ENCODE measurements at regions not wholly inside any gene's neighbourhood (a gene's known extent, or its start where the extent isn't known, plus 50 kb on each side); places are given as distances from the start of the nearest gene placed in this dataset.

GRCh38 chr2:59383473-59383872 is 1142.3 kb upstream of the FANCL start:
- no peak overlapping the region for H3K4me2 ChIP-seq (ENCODE audit: insufficient read depth, low read length)
- no peak for DNase-seq (ENCODE audit: insufficient read length, low spot score, missing footprints)
- H3K9me3 ChIP-seq (ENCODE audit: low read depth, low read length), result no peaks in the 10 kb centered on the region
- no peak overlapping the region for H3K4me3 ChIP-seq (ENCODE audit: insufficient read depth, low read length)
- no peaks in the 10 kb centered on the region for H3K79me2 ChIP-seq (ENCODE audit: insufficient read depth, low read length)
- H4K20me1 ChIP-seq (ENCODE audit: insufficient read depth, low read length), result no peaks in the 10 kb centered on the region
- H3K4me1 ChIP-seq (ENCODE audit: insufficient read depth, low read length), result no peaks in the 10 kb centered on the region
- H3K27ac ChIP-seq (ENCODE audit: low read depth, low read length), result no peak overlapping the region
- H3K27me3 ChIP-seq (ENCODE audit: insufficient read depth, low read length), result no peaks in the 10 kb centered on the region
- no peak for TF ChIP-seq CTCF (IDR thresholded peaks at IDR 0.05; ENCODE audit: extremely low read depth, low read depth, low read length)
- no peaks in the 10 kb centered on the region for H3K36me3 ChIP-seq (ENCODE audit: insufficient read depth, low read length)
- H2AFZ ChIP-seq (ENCODE audit: low read length), result no peak overlapping the region

- TF ChIP-seq CTCF (IDR thresholded peaks at IDR 0.05; ENCODE audit: extremely low read depth, low read depth, low read length), result no peak
- Histone ChIP-seq H3K4me1 (ENCODE audit: insufficient read depth, low read length) (no peaks in the 10 kb centered on the region), H3K36me3 (ENCODE audit: insufficient read depth, low read length) (no peaks in the 10 kb centered on the region), H4K20me1 (ENCODE audit: insufficient read depth, low read length) (no peaks in the 10 kb centered on the region), H2AFZ (ENCODE audit: low read length) (no peak overlapping the region), H3K4me2 (ENCODE audit: insufficient read depth, low read length) (no peak overlapping the region), H3K27me3 (ENCODE audit: insufficient read depth, low read length) (no peaks in the 10 kb centered on the region), H3K79me2 (ENCODE audit: insufficient read depth, low read length) (no peaks in the 10 kb centered on the region), H3K4me3 (ENCODE audit: insufficient read depth, low read length) (no peak overlapping the region), H3K9me3 (ENCODE audit: low read depth, low read length) (no peaks in the 10 kb centered on the region), H3K27ac (ENCODE audit: low read depth, low read length) (no peak overlapping the region)
- no peak for DNase-seq (ENCODE audit: insufficient read length, low spot score, missing footprints)
Measured at GRCh38 chr2:59378127-59378526, 1137.0 kb upstream of the FANCL start.

DNA sequence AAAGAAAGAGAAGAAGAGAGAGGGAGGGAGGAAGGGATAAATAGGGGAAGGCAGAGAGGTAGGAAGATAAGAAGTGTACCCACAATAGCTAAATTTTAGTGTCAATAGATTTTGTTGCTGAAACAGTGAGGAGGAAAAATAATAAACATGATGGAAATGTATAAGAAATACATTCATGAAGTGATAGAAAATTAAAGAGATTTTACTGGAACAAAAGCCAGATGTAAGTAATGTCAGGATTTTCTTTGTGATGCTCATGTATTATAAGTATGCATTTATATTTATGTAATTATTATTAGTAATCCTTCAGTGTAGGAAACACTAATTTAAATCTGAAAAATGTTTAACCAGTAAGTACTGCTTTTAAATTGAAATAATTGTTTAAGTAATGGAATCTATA is 1125.2 kb upstream of the FANCL start:
- no peaks in the 10 kb centered on the region for H3K9me3 ChIP-seq (ENCODE audit: low read depth, low read length)
- H3K4me2 ChIP-seq (ENCODE audit: insufficient read depth, low read length), result no peak overlapping the region
- H3K36me3 ChIP-seq (ENCODE audit: insufficient read depth, low read length), result no peaks in the 10 kb centered on the region
- H2AFZ ChIP-seq (ENCODE audit: low read length), result no peak overlapping the region
- no peaks in the 10 kb centered on the region for H3K4me1 ChIP-seq (ENCODE audit: insufficient read depth, low read length)
- H3K27me3 ChIP-seq (ENCODE audit: insufficient read depth, low read length), result no peaks in the 10 kb centered on the region
- no peak for TF ChIP-seq CTCF (IDR thresholded peaks at IDR 0.05; ENCODE audit: extremely low read depth, low read depth, low read length)
- no peaks in the 10 kb centered on the region for H3K79me2 ChIP-seq (ENCODE audit: insufficient read depth, low read length)
- H3K27ac ChIP-seq (ENCODE audit: low read depth, low read length), result no peak overlapping the region
- H4K20me1 ChIP-seq (ENCODE audit: insufficient read depth, low read length), result no peaks in the 10 kb centered on the region
- DNase-seq (ENCODE audit: insufficient read length, low spot score, missing footprints), result no peak
- H3K4me3 ChIP-seq (ENCODE audit: insufficient read depth, low read length), result no peak overlapping the region

- no peak for TF ChIP-seq CTCF (IDR thresholded peaks at IDR 0.05; ENCODE audit: extremely low read depth, low read depth, low read length)
- no peak overlapping the region for H2AFZ ChIP-seq (ENCODE audit: low read length)
- no peak for DNase-seq (ENCODE audit: insufficient read length, low spot score, missing footprints)
Measured at GRCh38 chr2:59354498-59354897, 1113.4 kb upstream of the FANCL start.

More at GRCh38 chr2:59354498-59354897, 1113.4 kb upstream of the FANCL start:
- Histone ChIP-seq H3K4me3 (ENCODE audit: insufficient read depth, low read length) (no peak overlapping the region), H4K20me1 (ENCODE audit: insufficient read depth, low read length) (no peaks in the 10 kb centered on the region), H3K4me1 (ENCODE audit: insufficient read depth, low read length) (no peaks in the 10 kb centered on the region), H3K27ac (ENCODE audit: low read depth, low read length) (no peak overlapping the region), H3K79me2 (ENCODE audit: insufficient read depth, low read length) (no peaks in the 10 kb centered on the region), H3K36me3 (ENCODE audit: insufficient read depth, low read length) (no peaks in the 10 kb centered on the region), H3K27me3 (ENCODE audit: insufficient read depth, low read length) (no peaks in the 10 kb centered on the region), H3K9me3 (ENCODE audit: low read depth, low read length) (no peaks in the 10 kb centered on the region), H3K4me2 (ENCODE audit: insufficient read depth, low read length) (no peak overlapping the region)

Data from osteoblast (primary cell).